Peyer's patch (tissue), 4 donors: ENCODE measurements at regions not wholly inside any gene's neighbourhood (a gene's known extent, or its start where the extent isn't known, plus 50 kb on each side); places are given as distances from the start of the nearest gene placed in this dataset.

Experiments
- DNase-seq, 3 donors: peaks; one replicate each; pipeline ENCODE4 v3.0.0-alpha.2; 2017 to 2019
- H3K27ac ChIP-seq, 4 donors: fragments of 200-600 bp; sonication (generic); one replicate each; pipeline ENCODE4 v1.5.1; 2016 to 2019
- H3K27me3 ChIP-seq, 2 donors: fragments of 200-600 bp; sonication (generic); one replicate each; pipeline ENCODE4 v1.5.1; 2019
- H3K36me3 ChIP-seq, 3 donors: fragments of 200-600 bp; sonication (generic); one replicate each; pipeline ENCODE4 v1.5.1; 2016 to 2019
- H3K4me1 ChIP-seq, 4 donors: fragments of 200-600 bp; sonication (generic); one replicate each; pipeline ENCODE4 v1.5.1; 2016 to 2019
- H3K4me3 ChIP-seq, 4 donors: fragments of 200-600 bp; sonication (generic); 1 replicate in 3 of 4; 2 replicates in 1 of 4; pipeline ENCODE4 v1.5.1; 2016 to 2019; ENCODE audit warnings: mild to moderate bottlenecking in 1 of 4
- H3K9me3 ChIP-seq, 4 donors: fragments of 200-600 bp; sonication (generic); one replicate each; pipeline ENCODE4 v1.5.1; 2016 to 2019; ENCODE audit warnings: mild to moderate bottlenecking in 1 of 4
- CTCF ChIP-seq, 6 experiments: fragments of 450-650 bp in 4 of 6; fragments of 200-600 bp in 2 of 6; sonication (generic) in 1 of 6; IDR thresholded peaks; one replicate each; pipeline ENCODE4 v1.5.1; 2017 to 2019; ENCODE audit warnings: antibody characterized with exemption in 6 of 6, mild to moderate bottlenecking in 3 of 6, moderate library complexity in 1 of 6
- POLR2A ChIP-seq, 2 donors: fragments of 450-650 bp; IDR thresholded peaks; one replicate each; pipeline ENCODE4 v1.5.1; 2017; ENCODE audit warnings: antibody characterized with exemption in 2 of 2, mild to moderate bottlenecking in 2 of 2, moderate library complexity in 2 of 2

- TF ChIP-seq POLR2A (IDR thresholded peaks at IDR 0.05) (no peak), CTCF (IDR thresholded peaks at IDR 0.05) (no peak)
- Histone ChIP-seq H3K4me3 (no peak overlapping the region), H3K36me3 (no peaks in the 10 kb centered on the region), H3K27me3 (no peaks in the 10 kb centered on the region), H3K27ac (no peak overlapping the region), H3K9me3 (no peaks in the 10 kb centered on the region), H3K4me1 (no peaks in the 10 kb centered on the region)
- no peak for DNase-seq
Observed at GRCh38 chr5:92863666-92864065, 717.4 kb downstream of the NR2F1-AS1 start.

- no peaks in the 10 kb centered on the region for H3K27me3 ChIP-seq
- no peak for TF ChIP-seq CTCF (IDR thresholded peaks at IDR 0.05)
- TF ChIP-seq POLR2A (IDR thresholded peaks at IDR 0.05): no peak
- DNase-seq: no peak
Observed at GRCh38 chr5:92861531-92862285, 719.3 kb downstream of the NR2F1-AS1 start.

GRCh38 chr5:92860061-92860460, 721.0 kb downstream of the NR2F1-AS1 start:
- no peak for DNase-seq
- TF ChIP-seq CTCF (IDR thresholded peaks at IDR 0.05) (no peak), POLR2A (IDR thresholded peaks at IDR 0.05) (no peak)
- no peak overlapping the region for H3K4me3 ChIP-seq
- H3K9me3 ChIP-seq: no peaks in the 10 kb centered on the region
- H3K4me1 ChIP-seq: no peaks in the 10 kb centered on the region
- no peaks in the 10 kb centered on the region for H3K27me3 ChIP-seq
- H3K36me3 ChIP-seq: no peaks in the 10 kb centered on the region
- no peak overlapping the region for H3K27ac ChIP-seq

More at GRCh38 chr5:92861531-92862285, 719.3 kb downstream of the NR2F1-AS1 start:
- Histone ChIP-seq H3K27ac (no peak overlapping the region), H3K9me3 (no peaks in the 10 kb centered on the region), H3K4me3 (no peak overlapping the region), H3K36me3 (no peaks in the 10 kb centered on the region), H3K4me1 (no peaks in the 10 kb centered on the region)

- no peak for DNase-seq
- no peaks in the 10 kb centered on the region for H3K27me3 ChIP-seq
- no peaks in the 10 kb centered on the region for H3K4me1 ChIP-seq
- no peak overlapping the region for H3K27ac ChIP-seq
- H3K9me3 ChIP-seq: no peaks in the 10 kb centered on the region
- no peaks in the 10 kb centered on the region for H3K36me3 ChIP-seq
- TF ChIP-seq POLR2A (IDR thresholded peaks at IDR 0.05) (no peak), CTCF (IDR thresholded peaks at IDR 0.05) (no peak)
- no peak overlapping the region for H3K4me3 ChIP-seq
Observed at GRCh38 chr5:92852219-92852618, 728.8 kb downstream of the NR2F1-AS1 start.

- Histone ChIP-seq H3K27ac (no peak overlapping the region), H3K9me3 (no peaks in the 10 kb centered on the region), H3K4me1 (no peaks in the 10 kb centered on the region), H3K27me3 (no peaks in the 10 kb centered on the region), H3K4me3 (no peak overlapping the region), H3K36me3 (no peaks in the 10 kb centered on the region)
- no peak for TF ChIP-seq CTCF (IDR thresholded peaks at IDR 0.05)
- no peak for TF ChIP-seq POLR2A (IDR thresholded peaks at IDR 0.05)
- DNase-seq: no peak
Observed at GRCh38 chr5:92850886-92851285, 730.1 kb downstream of the NR2F1-AS1 start.
